ENCODE measurements at regions not wholly inside any gene's neighbourhood (a gene's known extent, or its start where the extent isn't known, plus 50 kb on each side); places are given as distances from the start of the nearest gene placed in this dataset.
"Not testable (repeated sequence)": the region's sequence is repeated elsewhere in the genome, so short reads cannot be mapped to it uniquely, and the experiment has no call there.

DNA sequence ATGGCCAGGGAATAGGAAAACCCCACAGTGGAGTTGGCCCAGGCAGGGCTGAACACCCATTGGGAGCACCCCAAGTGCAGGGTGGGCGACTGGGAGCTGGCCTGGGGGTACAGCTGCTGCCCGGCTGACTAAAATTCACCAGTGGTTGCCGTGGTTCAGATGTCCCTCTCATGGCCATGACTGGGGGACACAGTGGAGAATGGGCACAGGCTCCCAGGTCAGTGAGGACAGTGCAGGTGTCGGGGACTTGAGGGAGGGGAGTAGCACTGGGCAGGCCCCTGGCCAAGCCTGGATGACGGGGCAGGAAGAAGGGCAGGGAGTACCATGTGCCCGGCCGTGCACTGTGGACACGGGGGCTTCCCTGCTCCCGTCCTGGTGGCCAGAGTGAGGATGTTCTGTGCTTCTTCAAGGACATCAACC, 66.7 kb upstream of the TUBA3E start:
- H3K4me1 ChIP-seq (ENCODE audit: control insufficient read depth, insufficient read depth, low read length), result not testable (repeated sequence)

DNA sequence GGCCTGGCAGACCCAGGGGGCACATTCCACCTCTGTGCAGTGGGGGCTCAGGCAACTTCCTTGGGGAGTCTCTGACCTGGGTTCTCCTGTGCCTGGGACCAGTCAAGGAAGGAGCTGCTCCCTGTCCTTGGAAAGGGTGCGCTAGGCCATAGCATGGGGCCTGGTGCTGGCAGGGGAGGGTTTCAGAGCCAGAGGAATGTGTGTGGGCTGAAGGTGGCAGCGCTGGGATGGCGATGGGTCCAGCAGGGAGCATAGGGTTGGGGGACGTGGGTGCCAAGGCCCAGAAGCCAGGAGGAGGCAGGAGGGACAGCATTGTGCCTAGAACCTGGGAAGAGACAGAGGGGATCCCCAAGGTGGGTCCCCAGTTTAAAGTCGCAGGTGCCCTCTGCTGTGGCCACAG, 66.3 kb upstream of the TUBA3E start:
- Histone ChIP-seq H3K36me3 (ENCODE audit: control insufficient read depth, insufficient read depth, low read length) (no peaks in the 10 kb centered on the region), H3K9me3 (ENCODE audit: control insufficient read depth, insufficient read depth, low read length) (no peaks in the 10 kb centered on the region), H3K27ac (ENCODE audit: low read length) (no peak overlapping the region), H3K27me3 (ENCODE audit: control insufficient read depth, insufficient read depth, low read length) (no peaks in the 10 kb centered on the region), H3K4me1 (ENCODE audit: control insufficient read depth, insufficient read depth, low read length) (no peaks in the 10 kb centered on the region), H3K4me3 (ENCODE audit: low read length) (no peak overlapping the region)
- WGBS (ENCODE audit: insufficient coverage, insufficient read length), result no CpG with 5 or more reads among the region's 5 CpGs
- DNase-seq (ENCODE audit: low read depth, low spot score), result no peak

More for the DNA sequence above, 66.7 kb upstream of the TUBA3E start:
- not testable (repeated sequence) for H3K27ac ChIP-seq (ENCODE audit: low read length); DNase-seq (ENCODE audit: low read depth, low spot score); H3K27me3 ChIP-seq (ENCODE audit: control insufficient read depth, insufficient read depth, low read length); H3K9me3 ChIP-seq (ENCODE audit: control insufficient read depth, insufficient read depth, low read length); H3K4me3 ChIP-seq (ENCODE audit: low read length); H3K36me3 ChIP-seq (ENCODE audit: control insufficient read depth, insufficient read depth, low read length)
- no CpG with 5 or more reads among the region's 9 CpGs for WGBS (ENCODE audit: insufficient coverage, insufficient read length)

DNA sequence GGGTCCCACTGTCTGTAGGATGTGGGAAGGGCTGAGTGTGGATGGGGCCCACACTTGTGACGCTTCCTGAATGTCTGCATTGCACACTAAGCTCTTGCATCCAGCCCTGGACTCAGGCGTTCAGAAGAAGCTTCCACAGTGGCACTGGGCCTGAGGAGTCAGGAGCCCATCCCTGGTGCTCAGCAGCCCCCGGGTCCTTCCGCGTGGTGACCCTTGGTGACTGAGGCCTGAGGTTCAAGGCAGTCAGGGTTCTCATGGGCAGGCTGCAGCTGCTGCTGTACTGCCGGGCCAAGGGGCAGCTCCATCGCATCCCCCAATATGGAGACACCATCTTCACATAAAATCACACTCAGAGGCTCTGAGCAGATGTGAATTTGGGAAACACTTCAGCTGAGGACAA, 65.8 kb upstream of the TUBA3E start:
- Histone ChIP-seq H3K4me3 (ENCODE audit: low read length) (no peak overlapping the region), H3K36me3 (ENCODE audit: control insufficient read depth, insufficient read depth, low read length) (no peaks in the 10 kb centered on the region), H3K4me1 (ENCODE audit: control insufficient read depth, insufficient read depth, low read length) (no peaks in the 10 kb centered on the region), H3K9me3 (ENCODE audit: control insufficient read depth, insufficient read depth, low read length) (no peaks in the 10 kb centered on the region), H3K27me3 (ENCODE audit: control insufficient read depth, insufficient read depth, low read length) (no peaks in the 10 kb centered on the region), H3K27ac (ENCODE audit: low read length) (no peak overlapping the region)
- no CpG with 5 or more reads among the region's 7 CpGs for WGBS (ENCODE audit: insufficient coverage, insufficient read length)
- DNase-seq (ENCODE audit: low read depth, low spot score), result no peak

GRCh38 chr2:130263606-130264005, 65.4 kb upstream of the TUBA3E start:
- Histone ChIP-seq H3K27ac (ENCODE audit: low read length) (no peak overlapping the region), H3K4me3 (ENCODE audit: low read length) (no peak overlapping the region), H3K27me3 (ENCODE audit: control insufficient read depth, insufficient read depth, low read length) (no peaks in the 10 kb centered on the region), H3K36me3 (ENCODE audit: control insufficient read depth, insufficient read depth, low read length) (no peaks in the 10 kb centered on the region), H3K9me3 (ENCODE audit: control insufficient read depth, insufficient read depth, low read length) (no peaks in the 10 kb centered on the region), H3K4me1 (ENCODE audit: control insufficient read depth, insufficient read depth, low read length) (no peaks in the 10 kb centered on the region)
- no CpG with 5 or more reads among the region's 7 CpGs for WGBS (ENCODE audit: insufficient coverage, insufficient read length)
- no peak for DNase-seq (ENCODE audit: low read depth, low spot score)

GRCh38 chr2:130261970-130262760, 63.9 kb upstream of the TUBA3E start:
- Histone ChIP-seq H3K4me3 (ENCODE audit: low read length) (no peak overlapping the region), H3K36me3 (ENCODE audit: control insufficient read depth, insufficient read depth, low read length) (no peaks in the 10 kb centered on the region), H3K27me3 (ENCODE audit: control insufficient read depth, insufficient read depth, low read length) (no peaks in the 10 kb centered on the region), H3K27ac (ENCODE audit: low read length) (no peak overlapping the region), H3K4me1 (ENCODE audit: control insufficient read depth, insufficient read depth, low read length) (no peaks in the 10 kb centered on the region), H3K9me3 (ENCODE audit: control insufficient read depth, insufficient read depth, low read length) (no peaks in the 10 kb centered on the region)
- no peak for DNase-seq (ENCODE audit: low read depth, low spot score)
- WGBS (ENCODE audit: insufficient coverage, insufficient read length), result no CpG with 5 or more reads among the region's 11 CpGs

DNA sequence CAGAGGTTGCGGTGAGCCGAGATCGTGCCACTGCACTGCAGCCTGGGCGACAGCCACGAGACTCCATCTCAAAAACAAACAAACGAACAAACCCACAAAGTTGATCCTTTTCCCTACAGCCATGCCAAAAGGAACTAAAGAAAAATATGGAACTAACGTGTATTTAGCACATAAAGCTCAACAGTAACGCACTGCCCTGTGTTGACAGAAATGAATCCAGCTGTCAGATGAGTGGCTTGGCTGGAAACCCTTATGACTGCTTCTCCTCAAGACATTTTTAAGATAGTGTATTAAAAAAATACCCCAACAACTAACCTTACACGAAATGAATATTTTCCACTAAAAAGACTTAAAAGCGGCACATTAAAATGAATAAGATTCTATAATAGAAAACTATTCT, 62.9 kb upstream of the TUBA3E start:
- WGBS (ENCODE audit: insufficient coverage, insufficient read length), result 100% methylated on average over 2 of the region's 10 CpGs
- Histone ChIP-seq H3K9me3 (ENCODE audit: control insufficient read depth, insufficient read depth, low read length) (no peaks in the 10 kb centered on the region), H3K27ac (ENCODE audit: low read length) (no peak overlapping the region), H3K27me3 (ENCODE audit: control insufficient read depth, insufficient read depth, low read length) (no peaks in the 10 kb centered on the region), H3K4me1 (ENCODE audit: control insufficient read depth, insufficient read depth, low read length) (no peaks in the 10 kb centered on the region), H3K36me3 (ENCODE audit: control insufficient read depth, insufficient read depth, low read length) (no peaks in the 10 kb centered on the region), H3K4me3 (ENCODE audit: low read length) (no peak overlapping the region)
- DNase-seq (ENCODE audit: low read depth, low spot score), result no peak

DNA sequence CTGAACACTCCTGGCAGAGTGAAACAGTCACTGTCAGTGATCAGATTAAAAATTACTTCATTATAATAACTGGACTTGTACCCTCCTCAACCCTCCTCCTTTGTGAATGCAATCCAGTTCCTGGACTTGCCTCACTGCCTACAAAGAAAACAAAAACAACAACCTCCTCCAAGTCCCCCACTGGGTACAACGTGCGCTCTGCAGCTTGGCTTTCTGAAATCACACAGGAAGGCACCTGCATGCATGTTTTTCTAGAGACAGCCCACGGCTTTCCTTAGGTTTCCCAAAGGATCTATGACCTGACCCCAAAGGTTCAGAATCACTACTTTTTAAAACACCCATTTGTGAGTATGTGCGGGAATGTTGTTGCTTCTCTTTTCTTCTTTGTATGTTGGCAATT, 61.4 kb upstream of the TUBA3E start:
- no peaks in the 10 kb centered on the region for H3K4me1 ChIP-seq (ENCODE audit: control insufficient read depth, insufficient read depth, low read length)
- DNase-seq (ENCODE audit: low read depth, low spot score), result no peak
- H3K4me3 ChIP-seq (ENCODE audit: low read length), result no peak overlapping the region
- no peaks in the 10 kb centered on the region for H3K27me3 ChIP-seq (ENCODE audit: control insufficient read depth, insufficient read depth, low read length)
- no peaks in the 10 kb centered on the region for H3K36me3 ChIP-seq (ENCODE audit: control insufficient read depth, insufficient read depth, low read length)
- WGBS (ENCODE audit: insufficient coverage, insufficient read length), result no CpG with 5 or more reads among the region's 4 CpGs
- H3K27ac ChIP-seq (ENCODE audit: low read length), result no peak overlapping the region
- no peaks in the 10 kb centered on the region for H3K9me3 ChIP-seq (ENCODE audit: control insufficient read depth, insufficient read depth, low read length)

GRCh38 chr2:130258356-130258755, 60.1 kb upstream of the TUBA3E start:
- Histone ChIP-seq H3K4me3 (ENCODE audit: low read length) (no peak overlapping the region), H3K36me3 (ENCODE audit: control insufficient read depth, insufficient read depth, low read length) (no peaks in the 10 kb centered on the region), H3K27ac (ENCODE audit: low read length) (no peak overlapping the region), H3K9me3 (ENCODE audit: control insufficient read depth, insufficient read depth, low read length) (no peaks in the 10 kb centered on the region), H3K27me3 (ENCODE audit: control insufficient read depth, insufficient read depth, low read length) (no peaks in the 10 kb centered on the region), H3K4me1 (ENCODE audit: control insufficient read depth, insufficient read depth, low read length) (no peaks in the 10 kb centered on the region)
- no peak for DNase-seq (ENCODE audit: low read depth, low spot score)
- WGBS (ENCODE audit: insufficient coverage, insufficient read length), result no CpG with 5 or more reads among the region's 3 CpGs

- DNase-seq (ENCODE audit: low read depth, low spot score), result no peak
- Histone ChIP-seq H3K4me3 (ENCODE audit: low read length) (no peak overlapping the region), H3K36me3 (ENCODE audit: control insufficient read depth, insufficient read depth, low read length) (no peaks in the 10 kb centered on the region), H3K27ac (ENCODE audit: low read length) (no peak overlapping the region), H3K27me3 (ENCODE audit: control insufficient read depth, insufficient read depth, low read length) (no peaks in the 10 kb centered on the region), H3K9me3 (ENCODE audit: control insufficient read depth, insufficient read depth, low read length) (no peaks in the 10 kb centered on the region), H3K4me1 (ENCODE audit: control insufficient read depth, insufficient read depth, low read length) (no peaks in the 10 kb centered on the region)
- no CpG with 5 or more reads among the region's 42 CpGs for WGBS (ENCODE audit: insufficient coverage, insufficient read length)
Observed at GRCh38 chr2:130252880-130253645, 54.8 kb upstream of the TUBA3E start.

DNA sequence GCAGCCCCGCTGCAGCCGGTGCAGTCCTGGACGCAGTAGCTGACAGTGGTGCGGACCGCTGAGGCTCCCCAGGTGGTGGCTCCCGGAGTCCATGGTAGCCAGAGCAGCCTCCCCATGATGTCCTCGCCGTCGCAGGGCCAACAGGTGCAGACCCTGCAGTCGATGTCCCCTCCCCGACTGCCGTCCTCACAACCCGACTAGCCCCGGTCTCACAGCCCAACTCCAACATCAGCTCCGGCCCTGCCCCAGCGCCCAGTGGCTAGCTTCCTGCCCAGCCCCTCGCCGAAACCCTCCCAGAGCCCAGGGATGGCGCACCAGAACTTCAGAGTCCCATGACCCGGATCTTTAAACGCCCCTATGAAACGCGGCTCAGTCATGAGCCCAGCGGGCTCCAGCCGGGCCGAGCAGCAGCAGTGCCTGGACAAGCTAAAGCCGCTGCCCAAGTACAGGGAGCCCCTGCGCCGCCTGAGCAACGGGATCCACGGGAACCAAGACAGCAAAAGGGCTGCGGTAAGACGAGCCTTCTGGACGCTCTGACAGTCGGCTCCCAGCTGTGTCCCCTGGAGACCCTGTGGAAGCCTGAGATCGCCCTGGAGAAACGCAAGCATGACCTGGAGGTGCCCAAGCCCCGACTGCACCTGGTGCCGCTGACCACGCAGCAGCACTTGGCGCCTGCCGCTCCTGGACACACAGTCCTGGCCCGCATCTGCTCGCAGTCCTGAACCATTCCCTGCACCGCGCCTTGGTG, 53.8 kb upstream of the TUBA3E start:
- Histone ChIP-seq H3K27ac (ENCODE audit: low read length) (no peak overlapping the region), H3K9me3 (ENCODE audit: control insufficient read depth, insufficient read depth, low read length) (no peaks in the 10 kb centered on the region), H3K4me1 (ENCODE audit: control insufficient read depth, insufficient read depth, low read length) (no peaks in the 10 kb centered on the region), H3K27me3 (ENCODE audit: control insufficient read depth, insufficient read depth, low read length) (no peaks in the 10 kb centered on the region), H3K36me3 (ENCODE audit: control insufficient read depth, insufficient read depth, low read length) (no peaks in the 10 kb centered on the region), H3K4me3 (ENCODE audit: low read length) (no peak overlapping the region)
- no CpG with 5 or more reads among the region's 46 CpGs for WGBS (ENCODE audit: insufficient coverage, insufficient read length)
- no peak for DNase-seq (ENCODE audit: low read depth, low spot score)
